CD4-positive, CD25-positive, alpha-beta regulatory T cell (primary cell): ENCODE measurements at regions not wholly inside any gene's neighbourhood (a gene's known extent, or its start where the extent isn't known, plus 50 kb on each side); places are given as distances from the start of the nearest gene placed in this dataset.

ENCODE experiments used
- ATAC-seq, 2 donors: fragments of 150-1000 bp; cut with Tn5 transposase; one replicate each; pipeline ENCODE4 v1.10.0; 2021; ENCODE audit warnings: low read depth in 2 of 2, moderate number of reproducible peaks in 2 of 2, moderate library complexity in 1 of 2
- DNase-seq, 3 donors: peaks; one replicate each; pipeline versions ENCODE4 v3.0.0 to v3.0.0-alpha.2; 2012 to 2022; ENCODE audit warnings: mixed read lengths in 1 of 3
- H3K27ac ChIP-seq: one replicate; pipeline ENCODE4 v1.7.0; 2013; ENCODE audit warnings: mild to moderate bottlenecking, low read length; ENCODE audit not compliant: insufficient read depth, poor library complexity, severe bottlenecking
- H3K27me3 ChIP-seq: one replicate; pipeline ENCODE4 v1.7.0; 2013; ENCODE audit warnings: low read length; ENCODE audit not compliant: control insufficient read depth, insufficient read depth
- H3K36me3 ChIP-seq: one replicate; pipeline ENCODE4 v1.7.0; 2013; ENCODE audit warnings: mild to moderate bottlenecking, low read length, moderate library complexity; ENCODE audit not compliant: control insufficient read depth, insufficient read depth
- H3K4me1 ChIP-seq: 2 replicates; pipeline ENCODE4 v1.7.0; 2013; ENCODE audit warnings: mild to moderate bottlenecking, low read length; ENCODE audit not compliant: insufficient read depth, control insufficient read depth, poor library complexity, severe bottlenecking
- H3K4me3 ChIP-seq: one replicate; pipeline ENCODE4 v1.7.0; 2013; ENCODE audit warnings: low read depth, mild to moderate bottlenecking, low read length, moderate library complexity
- H3K9me3 ChIP-seq, 2 experiments: 1 replicate in 1 of 2; 2 replicates in 1 of 2; pipeline ENCODE4 v1.7.0; 2013; ENCODE audit warnings: low read length in 2 of 2, mild to moderate bottlenecking in 1 of 2, moderate library complexity in 1 of 2; ENCODE audit not compliant: control insufficient read depth in 2 of 2
- H3K27ac Mint-ChIP-seq, 3 donors: one replicate each; pipeline ENCODE4 v1.8.0; 2020 to 2022; ENCODE audit warnings: mild to moderate bottlenecking in 3 of 3, mixed read lengths in 3 of 3, moderate library complexity in 2 of 3
- H3K27me3 Mint-ChIP-seq: one replicate; pipeline ENCODE4 v1.8.0; 2022; ENCODE audit warnings: mild to moderate bottlenecking, mixed read lengths
- H3K36me3 Mint-ChIP-seq: one replicate; pipeline ENCODE4 v1.8.0; 2020; ENCODE audit warnings: mixed read lengths
- H3K4me1 Mint-ChIP-seq, 4 donors: one replicate each; pipeline ENCODE4 v1.8.0; 2020 to 2022; ENCODE audit warnings: mixed read lengths in 4 of 4, mild to moderate bottlenecking in 1 of 4
- H3K4me3 Mint-ChIP-seq, 4 donors: one replicate each; pipeline ENCODE4 v1.8.0; 2020 to 2022; ENCODE audit warnings: mild to moderate bottlenecking in 4 of 4, mixed read lengths in 4 of 4, moderate library complexity in 3 of 4
- H3K9me3 Mint-ChIP-seq, 7 donors: one replicate each; pipeline ENCODE4 v1.8.0; 2020 to 2022; ENCODE audit warnings: mixed read lengths in 7 of 7, mild to moderate bottlenecking in 3 of 7, moderate library complexity in 2 of 7

DNA sequence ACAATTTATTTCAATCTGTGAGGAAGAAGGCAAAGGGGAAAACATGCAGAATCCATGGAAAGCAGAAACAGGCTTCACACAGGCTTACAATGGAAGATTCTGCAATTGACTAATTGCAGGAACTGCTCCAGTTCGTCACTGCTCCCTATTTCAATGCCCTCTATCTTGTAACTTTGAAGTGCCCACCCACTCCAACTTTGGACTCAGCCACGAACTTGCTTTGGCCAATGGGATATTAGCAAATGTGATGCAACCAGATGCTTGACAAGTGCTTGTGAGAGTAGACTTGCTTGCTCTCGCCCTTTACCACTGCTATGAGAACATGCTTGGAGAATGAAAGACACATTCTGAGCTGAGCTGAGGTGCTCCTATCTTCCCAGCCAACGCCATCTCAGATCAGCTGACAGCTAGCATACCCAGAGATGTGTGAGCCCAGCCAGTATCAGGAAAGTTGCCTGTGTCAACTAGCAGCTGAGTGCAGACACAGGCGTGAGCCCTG lies 105.7 kb upstream of the PTCHD1 start:
- DNase-seq (no peak), ATAC-seq (no peak)
- no peaks in the 10 kb centered on the region for H3K27me3 ChIP-seq
- Mint-ChIP-seq H3K27ac (no peak overlapping the region), H3K27me3 (no peaks in the 10 kb centered on the region), H3K4me1 (no peaks in the 10 kb centered on the region), H3K9me3 (no peaks in the 10 kb centered on the region), H3K36me3 (no peaks in the 10 kb centered on the region), H3K4me3 (no peak overlapping the region)
- no peaks in the 10 kb centered on the region for H3K4me1 ChIP-seq
- H3K36me3 ChIP-seq = no peaks in the 10 kb centered on the region
- no peak overlapping the region for H3K4me3 ChIP-seq
- no peak overlapping the region for H3K27ac ChIP-seq
- H3K9me3 ChIP-seq = no peaks in the 10 kb centered on the region

- Mint-ChIP-seq H3K4me3 (no peak overlapping the region), H3K27me3 (no peaks in the 10 kb centered on the region), H3K36me3 (no peaks in the 10 kb centered on the region), H3K4me1 (no peaks in the 10 kb centered on the region), H3K27ac (no peak overlapping the region), H3K9me3 (no peaks in the 10 kb centered on the region)
- Histone ChIP-seq H3K27ac (no peak overlapping the region), H3K4me1 (no peaks in the 10 kb centered on the region), H3K9me3 (no peaks in the 10 kb centered on the region), H3K4me3 (no peak overlapping the region), H3K36me3 (no peaks in the 10 kb centered on the region), H3K27me3 (no peaks in the 10 kb centered on the region)
- ATAC-seq (no peak), DNase-seq (no peak)
Observed at GRCh38 chrX:23235051-23235450, 99.6 kb upstream of the PTCHD1 start.

DNA sequence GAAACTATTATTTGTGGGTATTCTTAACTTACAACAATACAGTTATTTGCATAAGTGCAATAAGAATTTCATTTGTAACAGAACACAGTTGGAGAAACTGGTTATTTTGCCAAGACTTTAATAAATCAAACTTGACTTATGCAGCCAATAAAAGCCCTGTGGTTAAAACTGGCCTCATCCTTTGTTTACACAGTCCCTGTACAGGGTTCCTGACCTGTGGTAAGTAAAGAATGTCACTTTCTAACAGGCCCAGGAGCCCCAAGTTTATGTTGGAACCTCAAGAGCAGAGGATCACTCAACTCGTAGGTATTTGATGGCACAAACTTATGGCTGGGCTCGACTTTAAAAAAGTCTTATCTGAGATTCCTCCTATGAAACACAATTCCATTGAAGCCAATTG lies 88.6 kb upstream of the PTCHD1 start:
- Histone ChIP-seq H3K9me3 (no peaks in the 10 kb centered on the region), H3K4me3 (no peak overlapping the region), H3K4me1 (no peaks in the 10 kb centered on the region), H3K36me3 (no peaks in the 10 kb centered on the region), H3K27ac (no peak overlapping the region), H3K27me3 (no peaks in the 10 kb centered on the region)
- DNase-seq (no peak), ATAC-seq (no peak)
- peaks cover 0 to 2% (median 0%) of the 10 kb centered on the region in 7 donors for H3K9me3 Mint-ChIP-seq
- H3K36me3 Mint-ChIP-seq = no peaks in the 10 kb centered on the region
- H3K27ac Mint-ChIP-seq = no peak overlapping the region
- no peaks in the 10 kb centered on the region for H3K27me3 Mint-ChIP-seq
- no peaks in the 10 kb centered on the region for H3K4me1 Mint-ChIP-seq
- no peak overlapping the region for H3K4me3 Mint-ChIP-seq

GRCh38 chrX:23248187-23248586 lies 86.5 kb upstream of the PTCHD1 start:
- Histone ChIP-seq H3K9me3 (no peaks in the 10 kb centered on the region), H3K27me3 (no peaks in the 10 kb centered on the region), H3K27ac (no peak overlapping the region), H3K4me3 (no peak overlapping the region), H3K36me3 (no peaks in the 10 kb centered on the region), H3K4me1 (no peaks in the 10 kb centered on the region)
- peaks cover 0 to 7% (median 2%) of the 10 kb centered on the region in 7 donors for H3K9me3 Mint-ChIP-seq
- no peaks in the 10 kb centered on the region for H3K27me3 Mint-ChIP-seq
- no peak for DNase-seq
- H3K4me3 Mint-ChIP-seq = no peak overlapping the region
- no peaks in the 10 kb centered on the region for H3K4me1 Mint-ChIP-seq
- H3K36me3 Mint-ChIP-seq = no peaks in the 10 kb centered on the region
- no peak overlapping the region for H3K27ac Mint-ChIP-seq
- ATAC-seq = no peak

DNA sequence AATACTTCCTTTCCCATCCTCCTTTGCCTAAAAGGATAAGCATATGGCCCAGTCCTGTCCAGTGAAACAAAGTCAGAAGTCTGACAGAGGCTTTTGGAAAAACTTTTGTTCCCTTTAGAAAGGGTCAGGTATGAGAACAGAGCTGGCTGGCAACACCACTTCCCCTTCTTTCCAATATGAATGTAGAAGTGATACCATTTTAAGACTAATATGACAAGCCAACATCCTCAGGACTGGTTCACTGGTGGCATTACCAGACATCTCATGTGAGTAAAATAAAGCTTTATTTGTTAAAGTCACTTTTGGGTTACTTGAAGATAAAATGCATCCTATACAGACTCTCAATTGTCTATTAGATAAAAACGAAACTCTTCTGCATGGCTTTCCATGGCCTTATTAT lies 83.6 kb upstream of the PTCHD1 start:
- DNase-seq (no peak), ATAC-seq (no peak)
- no peaks in the 10 kb centered on the region for H3K9me3 ChIP-seq
- H3K4me1 Mint-ChIP-seq = no peaks in the 10 kb centered on the region
- H3K27me3 Mint-ChIP-seq = no peaks in the 10 kb centered on the region
- no peak overlapping the region for H3K27ac ChIP-seq
- peaks cover 0 to 7% (median 4%) of the 10 kb centered on the region in 7 donors for H3K9me3 Mint-ChIP-seq
- H3K27me3 ChIP-seq = no peaks in the 10 kb centered on the region
- no peak overlapping the region for H3K27ac Mint-ChIP-seq
- H3K36me3 Mint-ChIP-seq = no peaks in the 10 kb centered on the region
- H3K36me3 ChIP-seq = no peaks in the 10 kb centered on the region
- no peak overlapping the region for H3K4me3 ChIP-seq
- H3K4me1 ChIP-seq = no peaks in the 10 kb centered on the region
- no peak overlapping the region for H3K4me3 Mint-ChIP-seq

GRCh38 chrX:23263892-23264291 lies 70.8 kb upstream of the PTCHD1 start:
- Histone ChIP-seq H3K9me3 (no peaks in the 10 kb centered on the region), H3K36me3 (no peaks in the 10 kb centered on the region), H3K4me3 (no peak overlapping the region), H3K27me3 (no peaks in the 10 kb centered on the region), H3K27ac (no peak overlapping the region), H3K4me1 (no peaks in the 10 kb centered on the region)
- Mint-ChIP-seq H3K4me1 (no peaks in the 10 kb centered on the region), H3K36me3 (no peaks in the 10 kb centered on the region), H3K27me3 (no peaks in the 10 kb centered on the region), H3K4me3 (no peak overlapping the region), H3K9me3 (peaks cover 0 to 8% (median 0%) of the 10 kb centered on the region in 7 donors), H3K27ac (no peak overlapping the region)
- ATAC-seq = no peak
- DNase-seq = no peak

GRCh38 chrX:23269923-23270322 lies 64.7 kb upstream of the PTCHD1 start:
- Mint-ChIP-seq H3K9me3 (no peaks in the 10 kb centered on the region), H3K36me3 (no peaks in the 10 kb centered on the region), H3K27me3 (no peaks in the 10 kb centered on the region), H3K27ac (no peak overlapping the region), H3K4me1 (no peaks in the 10 kb centered on the region), H3K4me3 (no peak overlapping the region)
- Histone ChIP-seq H3K4me3 (no peak overlapping the region), H3K4me1 (no peaks in the 10 kb centered on the region), H3K27me3 (no peaks in the 10 kb centered on the region), H3K36me3 (no peaks in the 10 kb centered on the region), H3K27ac (no peak overlapping the region), H3K9me3 (no peaks in the 10 kb centered on the region)
- ATAC-seq (no peak), DNase-seq (no peak)

- Mint-ChIP-seq H3K27me3 (no peaks in the 10 kb centered on the region), H3K36me3 (no peaks in the 10 kb centered on the region), H3K27ac (no peak overlapping the region), H3K4me3 (no peak overlapping the region), H3K4me1 (no peaks in the 10 kb centered on the region), H3K9me3 (peaks cover 0 to 1% (median 0%) of the 10 kb centered on the region in 7 donors)
- no peak for DNase-seq
- Histone ChIP-seq H3K4me1 (no peaks in the 10 kb centered on the region), H3K27ac (no peak overlapping the region), H3K4me3 (no peak overlapping the region), H3K27me3 (no peaks in the 10 kb centered on the region), H3K9me3 (no peaks in the 10 kb centered on the region), H3K36me3 (no peaks in the 10 kb centered on the region)
- ATAC-seq = no peak
Observed at GRCh38 chrX:23271026-23271425, 63.6 kb upstream of the PTCHD1 start.
